SK-N-SH treated with all-trans-retinoic acid at 6 μM for 48 hours (cell line): ENCODE measurements at regions not wholly inside any gene's neighbourhood (a gene's known extent, or its start where the extent isn't known, plus 50 kb on each side); places are given as distances from the start of the nearest gene placed in this dataset.

ENCODE experiments used
- ATAC-seq: fragments of 200-7000 bp; cut with Tn5 transposase; 3 replicates; pipeline ENCODE4 v1.9.1; 2020; ENCODE audit warnings: mild to moderate bottlenecking, moderate library complexity
- ARNTL ChIP-seq: fragments of 450-650 bp; formaldehyde crosslinking; IDR thresholded peaks from 2 replicates; pipeline ENCODE4 v1.5.0; 2020; ENCODE audit warnings: low read depth, mild to moderate bottlenecking, moderate library complexity, borderline replicate concordance
- BACH2 ChIP-seq: fragments of 250-450 bp; sonication (Bioruptor Pico); IDR thresholded peaks from 2 replicates; pipeline ENCODE4 v1.9.0; 2021; ENCODE audit warnings: mild to moderate bottlenecking, borderline replicate concordance
- CREB5 ChIP-seq: fragments of 250-450 bp; sonication (Bioruptor Pico); IDR thresholded peaks from 2 replicates; pipeline ENCODE4 v1.5.1; 2020; ENCODE audit warnings: low read depth, mild to moderate bottlenecking, moderate library complexity
- CSDC2 ChIP-seq: fragments of 250-450 bp; sonication (Bioruptor Pico); IDR thresholded peaks from 2 replicates; pipeline ENCODE4 v1.5.0; 2020; ENCODE audit warnings: mild to moderate bottlenecking, moderate library complexity
- ESRRG ChIP-seq: fragments of 250-450 bp; sonication (Bioruptor Pico); IDR thresholded peaks from 2 replicates; pipeline ENCODE4 v1.6.1; 2021; ENCODE audit warnings: mild to moderate bottlenecking
- ISL1 ChIP-seq: fragments of 250-450 bp; sonication (Bioruptor Pico); IDR thresholded peaks from 2 replicates; pipeline ENCODE4 v2.1.2; 2022; ENCODE audit warnings: mild to moderate bottlenecking, moderate library complexity
- OSR1 ChIP-seq: fragments of 250-450 bp; sonication (Bioruptor Pico); IDR thresholded peaks from 2 replicates; pipeline ENCODE4 v1.8.0; 2022; ENCODE audit warnings: moderate library complexity, mild to moderate bottlenecking, inconsistent platforms
- PPARA ChIP-seq: fragments of 250-450 bp; sonication (Bioruptor Pico); IDR thresholded peaks from 2 replicates; pipeline ENCODE4 v1.5.0; 2020; ENCODE audit warnings: mild to moderate bottlenecking, borderline replicate concordance
- TCF4 ChIP-seq: fragments of 250-450 bp; sonication (Bioruptor Pico); IDR thresholded peaks from 2 replicates; pipeline ENCODE4 v1.8.0; 2021; ENCODE audit warnings: mild to moderate bottlenecking, moderate library complexity, borderline replicate concordance
- TOX ChIP-seq: fragments of 250-450 bp; sonication (Bioruptor Pico); IDR thresholded peaks from 2 replicates; pipeline ENCODE4 v1.8.0; 2021; ENCODE audit warnings: mild to moderate bottlenecking, moderate library complexity, borderline replicate concordance
- ZC3H10 ChIP-seq: fragments of 250-450 bp; sonication (Bioruptor Pico); IDR thresholded peaks from 2 replicates; pipeline ENCODE4 v1.5.1; 2021; ENCODE audit warnings: mild to moderate bottlenecking, moderate library complexity
- ZFP3 ChIP-seq: fragments of 250-450 bp; sonication (Bioruptor Pico); IDR thresholded peaks from 2 replicates; pipeline ENCODE4 v1.5.0; 2020; ENCODE audit warnings: mild to moderate bottlenecking, moderate library complexity
- ZFP30 ChIP-seq: fragments of 450-650 bp; formaldehyde crosslinking; IDR thresholded peaks from 2 replicates; pipeline ENCODE4 v1.5.0; 2022; ENCODE audit warnings: mild to moderate bottlenecking, moderate library complexity
- ZNF565 ChIP-seq: fragments of 450-650 bp; formaldehyde crosslinking; conservative IDR thresholded peaks from 2 replicates; pipeline ENCODE4 v1.5.0; 2020; ENCODE audit warnings: low read depth, mild to moderate bottlenecking, moderate library complexity
- ZNF70 ChIP-seq: fragments of 450-650 bp; formaldehyde crosslinking; IDR thresholded peaks from 2 replicates; pipeline ENCODE4 v1.5.0; 2020; ENCODE audit warnings: mild to moderate bottlenecking, moderate library complexity
- TF ChIP-seq, protein P1 (sequence below): fragments of 250-450 bp; sonication (Bioruptor Pico); IDR thresholded peaks from 2 replicates; pipeline ENCODE4 v1.8.0; 2021; ENCODE audit warnings: low read depth, mild to moderate bottlenecking, moderate library complexity, borderline replicate concordance
- TF ChIP-seq, protein P2 (sequence below): fragments of 250-450 bp; sonication (Bioruptor Pico); IDR thresholded peaks from 2 replicates; pipeline ENCODE4 v1.5.1; 2021; ENCODE audit warnings: mild to moderate bottlenecking, moderate library complexity

DNA sequence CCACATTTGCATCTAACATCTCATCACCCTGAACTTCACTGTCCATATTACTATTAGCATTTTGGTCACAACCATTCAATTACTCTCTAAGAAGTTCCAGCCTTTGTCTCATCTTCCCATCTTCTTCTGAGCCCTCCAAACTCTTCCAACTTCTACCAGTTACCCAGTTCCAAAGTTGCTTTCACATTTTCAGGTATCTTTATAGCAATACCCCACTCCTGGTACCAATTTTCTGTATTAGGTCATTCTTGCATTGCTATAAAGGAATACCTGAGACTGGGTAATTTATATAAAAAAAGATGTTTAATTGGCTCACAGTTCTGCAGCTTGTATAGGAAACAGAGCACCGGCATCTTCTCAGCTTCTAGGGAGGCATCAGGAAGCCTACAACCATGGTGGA is 64.7 kb upstream of the ARHGAP42 start:
- ATAC-seq: no peak
- TF ChIP-seq ARNTL (CRISPR knock-in tag) (no peak), ZC3H10 (no peak), PPARA (CRISPR knock-in tag) (no peak)

GRCh38 chr11:100624346-100624745 is 62.7 kb upstream of the ARHGAP42 start:
- TF ChIP-seq, protein P1, sequence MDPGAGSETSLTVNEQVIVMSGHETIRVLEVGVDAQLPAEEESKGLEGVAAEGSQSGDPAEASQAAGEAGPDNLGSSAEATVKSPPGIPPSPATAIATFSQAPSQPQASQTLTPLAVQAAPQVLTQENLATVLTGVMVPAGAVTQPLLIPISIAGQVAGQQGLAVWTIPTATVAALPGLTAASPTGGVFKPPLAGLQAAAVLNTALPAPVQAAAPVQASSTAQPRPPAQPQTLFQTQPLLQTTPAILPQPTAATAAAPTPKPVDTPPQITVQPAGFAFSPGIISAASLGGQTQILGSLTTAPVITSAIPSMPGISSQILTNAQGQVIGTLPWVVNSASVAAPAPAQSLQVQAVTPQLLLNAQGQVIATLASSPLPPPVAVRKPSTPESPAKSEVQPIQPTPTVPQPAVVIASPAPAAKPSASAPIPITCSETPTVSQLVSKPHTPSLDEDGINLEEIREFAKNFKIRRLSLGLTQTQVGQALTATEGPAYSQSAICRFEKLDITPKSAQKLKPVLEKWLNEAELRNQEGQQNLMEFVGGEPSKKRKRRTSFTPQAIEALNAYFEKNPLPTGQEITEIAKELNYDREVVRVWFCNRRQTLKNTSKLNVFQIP: no peak
- TF ChIP-seq TOX (CRISPR knock-in tag) (no peak), CSDC2 (CRISPR knock-in tag) (no peak)
- no peak for ATAC-seq

GRCh38 chr11:100625041-100625440 is 62.0 kb upstream of the ARHGAP42 start:
- ATAC-seq: no peak

DNA sequence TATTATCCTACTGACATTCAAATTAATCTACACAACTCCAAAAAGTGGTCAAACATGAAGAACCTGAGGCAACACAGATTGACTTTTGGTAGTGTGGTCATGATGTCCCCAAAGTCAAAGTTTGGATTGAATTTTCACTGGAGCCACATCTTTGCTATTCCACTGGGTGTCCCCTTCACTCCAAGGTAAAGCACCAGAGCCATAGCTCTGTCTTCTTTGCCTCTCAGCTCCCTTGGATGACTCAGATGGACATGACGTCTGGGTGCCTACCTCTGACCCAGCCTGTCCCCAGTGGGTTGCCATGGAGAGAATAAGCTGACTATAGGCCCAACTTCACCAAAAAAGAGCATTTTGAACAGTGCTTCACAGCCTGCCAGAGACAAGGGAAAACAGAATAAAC is 57.4 kb upstream of the ARHGAP42 start:
- no peak for ATAC-seq

More at GRCh38 chr11:100625041-100625440, 62.0 kb upstream of the ARHGAP42 start:
- TF ChIP-seq ARNTL (CRISPR knock-in tag): no peak
- no peak for TF ChIP-seq OSR1 (CRISPR knock-in tag)
- no peak for TF ChIP-seq ESRRG (CRISPR knock-in tag)
- no peak for TF ChIP-seq TOX (CRISPR knock-in tag)
- TF ChIP-seq ZNF70 (CRISPR knock-in tag): no peak
- TF ChIP-seq CSDC2 (CRISPR knock-in tag): no peak
- no peak for TF ChIP-seq ZNF565 (CRISPR knock-in tag)
- TF ChIP-seq, protein P2, sequence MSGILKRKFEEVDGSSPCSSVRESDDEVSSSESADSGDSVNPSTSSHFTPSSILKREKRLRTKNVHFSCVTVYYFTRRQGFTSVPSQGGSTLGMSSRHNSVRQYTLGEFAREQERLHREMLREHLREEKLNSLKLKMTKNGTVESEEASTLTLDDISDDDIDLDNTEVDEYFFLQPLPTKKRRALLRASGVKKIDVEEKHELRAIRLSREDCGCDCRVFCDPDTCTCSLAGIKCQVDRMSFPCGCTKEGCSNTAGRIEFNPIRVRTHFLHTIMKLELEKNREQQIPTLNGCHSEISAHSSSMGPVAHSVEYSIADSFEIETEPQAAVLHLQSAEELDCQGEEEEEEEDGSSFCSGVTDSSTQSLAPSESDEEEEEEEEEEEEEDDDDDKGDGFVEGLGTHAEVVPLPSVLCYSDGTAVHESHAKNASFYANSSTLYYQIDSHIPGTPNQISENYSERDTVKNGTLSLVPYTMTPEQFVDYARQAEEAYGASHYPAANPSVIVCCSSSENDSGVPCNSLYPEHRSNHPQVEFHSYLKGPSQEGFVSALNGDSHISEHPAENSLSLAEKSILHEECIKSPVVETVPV (CRISPR knock-in tag): no peak
- TF ChIP-seq, protein P1: no peak
- TF ChIP-seq ZFP3 (CRISPR knock-in tag): no peak
- TF ChIP-seq BACH2 (CRISPR knock-in tag): no peak
- no peak for TF ChIP-seq TCF4 (CRISPR knock-in tag)

DNA sequence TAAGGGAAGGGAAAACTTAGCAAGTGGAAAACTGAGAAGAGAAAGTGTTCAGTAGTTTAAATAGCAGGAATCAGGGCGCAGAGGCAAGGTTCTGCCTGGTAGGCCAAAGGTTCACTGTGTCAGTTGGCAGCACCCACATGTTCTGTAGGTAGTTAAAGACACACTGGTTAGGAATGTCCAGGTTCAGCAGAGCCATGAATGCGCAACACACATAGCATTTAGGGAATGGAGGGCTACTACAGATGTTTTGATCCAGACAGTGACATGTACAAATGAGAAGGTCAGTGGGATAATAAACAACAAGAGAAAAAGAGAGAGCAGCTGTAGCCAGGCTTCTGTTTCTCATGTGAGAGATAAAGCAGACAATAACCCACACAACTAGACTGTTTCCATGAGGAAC is 56.2 kb upstream of the ARHGAP42 start:
- no peak for TF ChIP-seq CREB5 (CRISPR knock-in tag)
- no peak for TF ChIP-seq OSR1 (CRISPR knock-in tag)
- TF ChIP-seq ZFP30 (CRISPR knock-in tag): no peak
- no peak for TF ChIP-seq TOX (CRISPR knock-in tag)
- no peak for ATAC-seq

More for the DNA sequence above, 57.4 kb upstream of the ARHGAP42 start:
- TF ChIP-seq ISL1 (CRISPR knock-in tag): no peak
- no peak for TF ChIP-seq TOX (CRISPR knock-in tag)

- TF ChIP-seq, protein P2 (CRISPR knock-in tag): no peak
- TF ChIP-seq, protein P1: no peak
- TF ChIP-seq ZC3H10 (no peak), CREB5 (CRISPR knock-in tag) (no peak)
- TF ChIP-seq, all 23 proteins: peak for 0
- ATAC-seq: no peak
Measured at GRCh38 chr11:100631316-100631715, 55.8 kb upstream of the ARHGAP42 start.
